DND-41 (cell line): ENCODE measurements at regions not wholly inside any gene's neighbourhood (a gene's known extent, or its start where the extent isn't known, plus 50 kb on each side); places are given as distances from the start of the nearest gene placed in this dataset.

Source experiments
- EZH2 ChIP-seq: IDR thresholded peaks from 3 replicates; pipeline ENCODE4 v1.6.1; 2012; ENCODE audit warnings: borderline replicate concordance, low read depth, mild to moderate bottlenecking, moderate library complexity, low read length, inconsistent platforms; ENCODE audit not compliant: severe bottlenecking
- TF ChIP-seq, protein P1 (sequence below): IDR thresholded peaks from 2 replicates; pipeline ENCODE4 v1.5.1; 2012; ENCODE audit warnings: borderline replicate concordance, low read length, moderate library complexity, mild to moderate bottlenecking; ENCODE audit not compliant: poor library complexity, severe bottlenecking; ENCODE audit errors: extremely low read depth

DNA sequence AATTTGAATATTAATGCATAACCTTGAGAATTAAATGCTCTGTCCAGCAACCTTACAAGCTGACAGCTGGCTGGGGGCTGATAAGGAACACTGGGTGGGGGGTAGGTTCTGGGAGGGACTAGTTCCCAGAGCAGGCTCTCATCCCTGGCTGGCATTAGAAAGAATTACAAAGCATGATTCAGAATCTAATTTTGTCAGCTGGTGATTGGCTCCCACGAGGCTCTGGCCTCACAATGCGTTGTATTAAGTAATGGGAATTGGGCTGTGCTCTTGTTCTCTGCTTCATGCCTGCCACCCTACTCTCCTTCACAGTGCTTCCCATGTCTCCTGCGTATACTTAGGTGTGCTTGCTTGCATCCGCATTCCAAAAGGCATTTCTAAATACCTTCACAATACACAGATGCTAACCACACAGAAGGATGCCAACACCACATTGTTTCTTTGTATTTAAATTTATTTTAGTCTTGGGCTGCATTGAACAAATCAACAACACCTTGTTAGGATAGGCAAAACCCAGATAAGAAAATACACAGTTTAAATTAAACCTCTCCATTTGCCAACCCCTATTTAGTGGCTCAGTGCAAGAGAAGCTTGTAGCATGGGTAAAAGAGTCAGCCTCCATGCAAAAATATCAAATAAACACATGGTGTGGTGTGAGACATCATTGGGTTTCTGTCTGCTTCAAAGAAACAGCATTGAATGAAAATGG, 434.5 kb upstream of the JAG1 start:
- TF ChIP-seq, protein P1, sequence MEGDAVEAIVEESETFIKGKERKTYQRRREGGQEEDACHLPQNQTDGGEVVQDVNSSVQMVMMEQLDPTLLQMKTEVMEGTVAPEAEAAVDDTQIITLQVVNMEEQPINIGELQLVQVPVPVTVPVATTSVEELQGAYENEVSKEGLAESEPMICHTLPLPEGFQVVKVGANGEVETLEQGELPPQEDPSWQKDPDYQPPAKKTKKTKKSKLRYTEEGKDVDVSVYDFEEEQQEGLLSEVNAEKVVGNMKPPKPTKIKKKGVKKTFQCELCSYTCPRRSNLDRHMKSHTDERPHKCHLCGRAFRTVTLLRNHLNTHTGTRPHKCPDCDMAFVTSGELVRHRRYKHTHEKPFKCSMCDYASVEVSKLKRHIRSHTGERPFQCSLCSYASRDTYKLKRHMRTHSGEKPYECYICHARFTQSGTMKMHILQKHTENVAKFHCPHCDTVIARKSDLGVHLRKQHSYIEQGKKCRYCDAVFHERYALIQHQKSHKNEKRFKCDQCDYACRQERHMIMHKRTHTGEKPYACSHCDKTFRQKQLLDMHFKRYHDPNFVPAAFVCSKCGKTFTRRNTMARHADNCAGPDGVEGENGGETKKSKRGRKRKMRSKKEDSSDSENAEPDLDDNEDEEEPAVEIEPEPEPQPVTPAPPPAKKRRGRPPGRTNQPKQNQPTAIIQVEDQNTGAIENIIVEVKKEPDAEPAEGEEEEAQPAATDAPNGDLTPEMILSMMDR = no peak
- no peak for TF ChIP-seq EZH2
